Right lobe of liver (tissue), 6 donors: ENCODE measurements at regions not wholly inside any gene's neighbourhood (a gene's known extent, or its start where the extent isn't known, plus 50 kb on each side); places are given as distances from the start of the nearest gene placed in this dataset.

Source experiments
- ATAC-seq, 4 donors: fragments of 200-7000 bp; cut with Tn5 transposase; one replicate each; pipeline ENCODE4 v1.9.1; 2020; ENCODE audit warnings: mild to moderate bottlenecking in 4 of 4, moderate library complexity in 4 of 4
- DNase-seq, 3 donors: peaks; one replicate each; pipeline ENCODE4 v3.0.0-alpha.2; 2020
- H3K27ac ChIP-seq, 3 donors: fragments of 200-600 bp; one replicate each; pipeline ENCODE4 v1.8.0; 2022
- H3K27me3 ChIP-seq, 2 donors: fragments of 200-600 bp; one replicate each; pipeline ENCODE4 v1.8.0; 2022
- H3K36me3 ChIP-seq, 4 donors: fragments of 200-600 bp; sonication (generic) in 1 of 4; one replicate each; pipeline versions ENCODE4 v1.5.1 to v1.8.0; 2017 to 2022; ENCODE audit warnings: control low read depth in 1 of 4
- H3K4me1 ChIP-seq, 4 donors: fragments of 200-600 bp; sonication (generic) in 1 of 4; one replicate each; pipeline versions ENCODE4 v1.5.1 to v1.8.0; 2017 to 2022; ENCODE audit warnings: control low read depth in 1 of 4
- H3K4me3 ChIP-seq, 3 donors: fragments of 200-600 bp; one replicate each; pipeline ENCODE4 v1.8.0; 2022
- H3K9me3 ChIP-seq, 4 donors: fragments of 200-600 bp; sonication (generic) in 1 of 4; one replicate each; pipeline versions ENCODE4 v1.5.1 to v1.8.0; 2017 to 2022; ENCODE audit warnings: control low read depth in 1 of 4
- CTCF ChIP-seq, 4 donors: fragments of 200-600 bp in 3 of 4; fragments of 450-650 bp in 1 of 4; IDR thresholded peaks; one replicate each; pipeline versions ENCODE4 v1.5.1 to v1.8.0; 2016 to 2022; ENCODE audit warnings: antibody characterized with exemption in 4 of 4, mild to moderate bottlenecking in 2 of 4
- POLR2A ChIP-seq: fragments of 450-650 bp; IDR thresholded peaks from one replicate; pipeline ENCODE4 v1.6.1; 2017; ENCODE audit warnings: antibody characterized with exemption, mild to moderate bottlenecking
- WGBS: methylation state at CpG from one replicate; pipeline ENCODE4 v1.1.6; 2018; ENCODE audit warnings: low coverage, low lambda C conversion rate; ENCODE audit not compliant: insufficient coverage; ENCODE audit errors: missing lambda C conversion rate; 5-methylcytosine and 5-hydroxymethylcytosine counted together
- intact Hi-C, 2 donors: fragments of 100-400 bp; cut with DNase I; formaldehyde crosslinking; loops; one replicate each; pipeline versions ENCODE4 v1.11.2 to v1.14.1; 2022
- donor health status: DM: no; HTN: yes; CAD: no.
- donor health status: DM: no; HTN: no; CAD: no.
- donor health status: DM: no; HTN: no; CAD: no.
- donor health status: DM: no; HTN: yes; CAD: no.
- donor health status: DM: no; HTN: yes; CAD: no.

GRCh38 chr10:76626386-76626785 lies 1011.2 kb downstream of the KCNMA1 start:
- Histone ChIP-seq H3K4me1 (no peaks in the 10 kb centered on the region), H3K27me3 (no peaks in the 10 kb centered on the region), H3K9me3 (no peaks in the 10 kb centered on the region), H3K36me3 (no peaks in the 10 kb centered on the region), H3K27ac (no peak overlapping the region), H3K4me3 (no peak overlapping the region)
- ATAC-seq, result no peak
- no peak for TF ChIP-seq POLR2A
- TF ChIP-seq CTCF (IDR thresholded peaks at IDR 0.05), result no peak
- DNase-seq, result no peak
- intact Hi-C loops, result no loop called here
- WGBS, result 26% methylated on average over 2 of the region's 2 CpGs

GRCh38 chr10:76624470-76624869 lies 1013.1 kb downstream of the KCNMA1 start:
- ATAC-seq (no peak), DNase-seq (no peak)
- intact Hi-C loops, result no loop called here
- H3K4me3 ChIP-seq, result no peak overlapping the region
- H3K27ac ChIP-seq, result no peak overlapping the region
- H3K36me3 ChIP-seq, result no peaks in the 10 kb centered on the region
- TF ChIP-seq POLR2A, result no peak
- TF ChIP-seq CTCF (IDR thresholded peaks at IDR 0.05), result no peak
- H3K9me3 ChIP-seq, result no peaks in the 10 kb centered on the region
- WGBS, result 73% methylated on average over 5 of the region's 6 CpGs
- no peaks in the 10 kb centered on the region for H3K4me1 ChIP-seq
- no peaks in the 10 kb centered on the region for H3K27me3 ChIP-seq

- intact Hi-C loops, result no loop called here
- 12% methylated on average over 2 of the region's 2 CpGs for WGBS
- ATAC-seq, result no peak
Measured at GRCh38 chr10:76621886-76622620, 1015.6 kb downstream of the KCNMA1 start.

GRCh38 chr10:76618641-76619040 lies 1019.0 kb downstream of the KCNMA1 start:
- intact Hi-C loops, result no loop called here
- no peak overlapping the region for H3K4me3 ChIP-seq
- H3K4me1 ChIP-seq, result no peaks in the 10 kb centered on the region
- H3K27ac ChIP-seq, result no peak overlapping the region
- H3K9me3 ChIP-seq, result no peaks in the 10 kb centered on the region
- WGBS, result 70% methylated on average over 1 of the region's 1 CpG
- TF ChIP-seq POLR2A (no peak), CTCF (IDR thresholded peaks at IDR 0.05) (no peak)
- no peak for DNase-seq
- H3K36me3 ChIP-seq, result no peaks in the 10 kb centered on the region
- no peaks in the 10 kb centered on the region for H3K27me3 ChIP-seq
- no peak for ATAC-seq

More at GRCh38 chr10:76621886-76622620, 1015.6 kb downstream of the KCNMA1 start:
- Histone ChIP-seq H3K27ac (no peak overlapping the region), H3K4me1 (no peaks in the 10 kb centered on the region), H3K9me3 (no peaks in the 10 kb centered on the region), H3K36me3 (no peaks in the 10 kb centered on the region), H3K4me3 (no peak overlapping the region), H3K27me3 (no peaks in the 10 kb centered on the region)
- no peak for DNase-seq
- TF ChIP-seq CTCF (IDR thresholded peaks at IDR 0.05), result no peak
- no peak for TF ChIP-seq POLR2A
